Calu3 (cell line): ENCODE measurements at regions not wholly inside any gene's neighbourhood (a gene's known extent, or its start where the extent isn't known, plus 50 kb on each side); places are given as distances from the start of the nearest gene placed in this dataset.

Experiments used
- BruUV-seq: library from RNA; stranded (reverse); fragments of 400-500 nt; replicated peaks from 2 replicates; lab custom pipeline; 2021; lab: Mats Ljungman, UMichigan
- CTCF ChIA-PET: fragments of 300-600 bp; sonication (Branson Sonifier 250); formaldehyde crosslinking; loops from one replicate; lab custom pipeline; 2022; ENCODE audit warnings: antibody characterized with exemption; lab: Charles Lee
- DNase-seq: peaks from one replicate; pipeline ENCODE4 v3.0.0; 2022
- H3K27ac Mint-ChIP-seq: one replicate; pipeline ENCODE4 v1.8.0; 2022; ENCODE audit warnings: mixed read lengths; ENCODE audit not compliant: unreplicated experiment
- H3K27me3 Mint-ChIP-seq: one replicate; pipeline ENCODE4 v1.8.0; 2022; ENCODE audit warnings: mixed read lengths; ENCODE audit not compliant: unreplicated experiment
- H3K36me3 Mint-ChIP-seq: one replicate; pipeline ENCODE4 v1.8.0; 2022; ENCODE audit warnings: mild to moderate bottlenecking, moderate library complexity, mixed read lengths; ENCODE audit not compliant: insufficient read depth, unreplicated experiment
- H3K4me1 Mint-ChIP-seq: one replicate; pipeline ENCODE4 v1.8.0; 2022; ENCODE audit warnings: mild to moderate bottlenecking, low read depth, mixed read lengths; ENCODE audit not compliant: unreplicated experiment
- H3K4me3 Mint-ChIP-seq: one replicate; pipeline ENCODE4 v1.8.0; 2022; ENCODE audit warnings: mild to moderate bottlenecking, low read depth, moderate library complexity, mixed read lengths; ENCODE audit not compliant: unreplicated experiment
- H3K9me3 Mint-ChIP-seq: one replicate; pipeline ENCODE4 v1.8.0; 2022; ENCODE audit warnings: low read depth, mixed read lengths; ENCODE audit not compliant: unreplicated experiment
- intact Hi-C: fragments of 100-400 bp; cut with micrococcal nuclease; formaldehyde crosslinking; loops from one replicate; pipeline ENCODE4 v1.10.0; 2022; ENCODE audit not compliant: unreplicated experiment
- TF ChIP-seq, protein P1 (sequence below): fragments of 200-600 bp; IDR thresholded peaks from one replicate; pipeline ENCODE4 v1.8.0; 2022; ENCODE audit warnings: antibody characterized with exemption; ENCODE audit not compliant: unreplicated experiment

DNA sequence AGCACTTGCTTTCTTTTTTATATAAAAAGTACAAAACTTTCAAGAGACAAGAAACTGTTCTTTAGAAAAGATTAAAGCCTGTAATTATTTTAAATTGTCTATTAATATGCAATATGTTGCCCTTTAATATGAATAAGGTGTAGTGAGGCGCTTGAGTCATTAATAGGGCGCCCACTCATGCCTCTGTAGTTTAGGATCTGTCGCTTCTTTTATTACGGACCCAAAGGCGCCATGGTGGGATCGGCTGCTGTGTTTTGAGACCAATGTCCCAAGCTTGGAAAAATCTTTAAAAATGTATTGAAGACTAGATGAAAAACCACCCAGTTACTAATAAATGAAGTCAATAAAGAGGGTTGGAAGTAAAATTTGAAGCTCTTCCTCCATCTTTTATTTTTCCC lies 259.5 kb upstream of the MEIS2 start:
- no TSS peak for BruUV-seq
- intact Hi-C loops: no loop called here
- H3K4me3 Mint-ChIP-seq: no peak overlapping the region
- H3K27ac Mint-ChIP-seq: no peak overlapping the region
- no peaks in the 10 kb centered on the region for H3K4me1 Mint-ChIP-seq
- CTCF ChIA-PET: no interaction called here
- no peak for DNase-seq
- no peaks in the 10 kb centered on the region for H3K9me3 Mint-ChIP-seq
- TF ChIP-seq, protein P1, sequence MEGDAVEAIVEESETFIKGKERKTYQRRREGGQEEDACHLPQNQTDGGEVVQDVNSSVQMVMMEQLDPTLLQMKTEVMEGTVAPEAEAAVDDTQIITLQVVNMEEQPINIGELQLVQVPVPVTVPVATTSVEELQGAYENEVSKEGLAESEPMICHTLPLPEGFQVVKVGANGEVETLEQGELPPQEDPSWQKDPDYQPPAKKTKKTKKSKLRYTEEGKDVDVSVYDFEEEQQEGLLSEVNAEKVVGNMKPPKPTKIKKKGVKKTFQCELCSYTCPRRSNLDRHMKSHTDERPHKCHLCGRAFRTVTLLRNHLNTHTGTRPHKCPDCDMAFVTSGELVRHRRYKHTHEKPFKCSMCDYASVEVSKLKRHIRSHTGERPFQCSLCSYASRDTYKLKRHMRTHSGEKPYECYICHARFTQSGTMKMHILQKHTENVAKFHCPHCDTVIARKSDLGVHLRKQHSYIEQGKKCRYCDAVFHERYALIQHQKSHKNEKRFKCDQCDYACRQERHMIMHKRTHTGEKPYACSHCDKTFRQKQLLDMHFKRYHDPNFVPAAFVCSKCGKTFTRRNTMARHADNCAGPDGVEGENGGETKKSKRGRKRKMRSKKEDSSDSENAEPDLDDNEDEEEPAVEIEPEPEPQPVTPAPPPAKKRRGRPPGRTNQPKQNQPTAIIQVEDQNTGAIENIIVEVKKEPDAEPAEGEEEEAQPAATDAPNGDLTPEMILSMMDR: no peak
- no peaks in the 10 kb centered on the region for H3K36me3 Mint-ChIP-seq
- no peaks in the 10 kb centered on the region for H3K27me3 Mint-ChIP-seq

DNA sequence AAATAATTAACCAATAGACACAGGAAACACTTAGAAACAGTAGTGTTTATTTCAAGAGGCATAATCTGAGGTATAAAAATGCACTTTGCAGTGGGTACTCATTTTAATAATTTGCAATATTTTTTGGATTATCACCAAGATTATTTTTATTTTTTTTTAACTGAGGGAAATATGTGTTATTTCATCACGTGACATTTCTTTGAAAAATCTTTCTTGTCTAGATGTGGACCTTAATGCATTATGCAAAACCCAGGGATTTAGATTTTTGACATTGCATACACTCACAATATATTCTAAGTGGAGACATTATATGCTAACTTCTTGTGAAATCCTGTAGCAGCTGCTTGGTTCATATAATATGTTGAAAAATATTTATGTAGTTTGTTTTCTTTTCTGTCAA lies 260.4 kb upstream of the MEIS2 start:
- Mint-ChIP-seq H3K4me1 (no peaks in the 10 kb centered on the region), H3K36me3 (no peaks in the 10 kb centered on the region), H3K27me3 (no peaks in the 10 kb centered on the region), H3K27ac (no peak overlapping the region), H3K9me3 (no peaks in the 10 kb centered on the region), H3K4me3 (no peak overlapping the region)
- TF ChIP-seq, protein P1: no peak
- no TSS peak for BruUV-seq
- CTCF ChIA-PET: no interaction called here
- intact Hi-C loops: no loop called here
- no peak for DNase-seq

DNA sequence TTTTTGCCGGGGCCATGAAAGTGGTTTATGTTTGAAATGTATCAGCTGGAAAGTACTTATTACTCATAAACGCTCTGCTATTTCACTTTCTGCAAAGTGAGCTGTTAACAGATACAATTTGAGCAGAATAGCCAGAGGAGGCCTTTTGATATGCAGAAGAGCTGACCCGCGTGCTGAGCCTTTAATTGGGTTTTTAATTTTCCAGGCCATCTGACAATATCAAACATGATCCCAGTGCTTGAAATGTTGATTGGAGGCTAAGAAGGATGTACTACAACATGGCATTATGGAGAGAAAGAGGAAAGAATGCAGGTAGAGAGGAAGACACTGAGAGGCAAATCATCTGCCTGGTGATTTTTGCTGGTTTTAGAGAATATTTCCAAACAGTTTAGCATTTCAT lies 261.3 kb upstream of the MEIS2 start:
- no peak overlapping the region for H3K27ac Mint-ChIP-seq
- H3K27me3 Mint-ChIP-seq: no peaks in the 10 kb centered on the region
- BruUV-seq: no TSS peak
- no peak overlapping the region for H3K4me3 Mint-ChIP-seq
- TF ChIP-seq, protein P1: no peak
- CTCF ChIA-PET: no interaction called here
- no peak for DNase-seq
- H3K4me1 Mint-ChIP-seq: no peaks in the 10 kb centered on the region
- no peaks in the 10 kb centered on the region for H3K9me3 Mint-ChIP-seq
- no peaks in the 10 kb centered on the region for H3K36me3 Mint-ChIP-seq
- intact Hi-C loops: no loop called here

DNA sequence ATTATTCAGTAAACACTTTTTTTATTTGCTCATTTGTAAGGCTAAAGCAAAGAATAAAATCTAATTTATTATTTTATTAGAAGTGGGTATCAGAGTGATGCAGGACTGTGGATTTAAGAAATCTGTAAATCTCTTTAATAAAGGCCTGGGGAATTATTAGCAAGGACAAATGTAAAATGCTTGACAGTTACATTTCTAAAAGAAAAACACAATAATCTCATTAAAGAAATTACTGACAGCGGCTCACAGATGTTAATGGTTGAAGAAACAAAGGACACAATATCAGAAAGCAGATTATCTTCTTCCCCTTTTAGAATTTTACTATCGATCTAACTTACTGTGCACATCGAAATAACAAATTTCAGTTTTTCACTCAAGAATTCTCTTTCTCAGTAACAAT lies 262.1 kb upstream of the MEIS2 start:
- no peaks in the 10 kb centered on the region for H3K4me1 Mint-ChIP-seq
- intact Hi-C loops: no loop called here
- TF ChIP-seq, protein P1: no peak
- H3K27ac Mint-ChIP-seq: no peak overlapping the region
- H3K36me3 Mint-ChIP-seq: no peaks in the 10 kb centered on the region
- H3K27me3 Mint-ChIP-seq: no peaks in the 10 kb centered on the region
- BruUV-seq: no TSS peak
- CTCF ChIA-PET: no interaction called here
- DNase-seq: no peak
- H3K4me3 Mint-ChIP-seq: no peak overlapping the region
- H3K9me3 Mint-ChIP-seq: no peaks in the 10 kb centered on the region
